Osteocyte (in vitro differentiated cells): ENCODE measurements at regions not wholly inside any gene's neighbourhood (a gene's known extent, or its start where the extent isn't known, plus 50 kb on each side); places are given as distances from the start of the nearest gene placed in this dataset.

Experiments
- DNase-seq: peaks from one replicate; pipeline ENCODE4 v3.0.0; 2021; ENCODE audit warnings: mixed read lengths; ENCODE audit not compliant: unreplicated experiment; ENCODE audit errors: extremely low spot score
- H3K27ac Mint-ChIP-seq: one replicate; pipeline ENCODE4 v1.8.0; 2021; ENCODE audit warnings: mild to moderate bottlenecking, mixed read lengths; ENCODE audit not compliant: unreplicated experiment
- H3K27me3 Mint-ChIP-seq: one replicate; pipeline ENCODE4 v1.8.0; 2021; ENCODE audit warnings: mixed read lengths; ENCODE audit not compliant: unreplicated experiment
- H3K36me3 Mint-ChIP-seq: one replicate; pipeline ENCODE4 v1.8.0; 2021; ENCODE audit warnings: mixed read lengths; ENCODE audit not compliant: unreplicated experiment
- H3K4me1 Mint-ChIP-seq: one replicate; pipeline ENCODE4 v1.8.0; 2021; ENCODE audit warnings: mixed read lengths; ENCODE audit not compliant: unreplicated experiment
- H3K4me3 Mint-ChIP-seq: one replicate; pipeline ENCODE4 v1.8.0; 2021; ENCODE audit warnings: mild to moderate bottlenecking, moderate library complexity, mixed read lengths; ENCODE audit not compliant: unreplicated experiment
- H3K9me3 Mint-ChIP-seq: one replicate; pipeline ENCODE4 v1.8.0; 2021; ENCODE audit warnings: mixed read lengths; ENCODE audit not compliant: unreplicated experiment
- TF ChIP-seq, protein P1 (sequence below): fragments of 200-600 bp; sonication (generic); IDR thresholded peaks from 2 replicates; pipeline ENCODE4 v1.5.0; 2021; ENCODE audit warnings: antibody characterized with exemption, mild to moderate bottlenecking, moderate library complexity

DNA sequence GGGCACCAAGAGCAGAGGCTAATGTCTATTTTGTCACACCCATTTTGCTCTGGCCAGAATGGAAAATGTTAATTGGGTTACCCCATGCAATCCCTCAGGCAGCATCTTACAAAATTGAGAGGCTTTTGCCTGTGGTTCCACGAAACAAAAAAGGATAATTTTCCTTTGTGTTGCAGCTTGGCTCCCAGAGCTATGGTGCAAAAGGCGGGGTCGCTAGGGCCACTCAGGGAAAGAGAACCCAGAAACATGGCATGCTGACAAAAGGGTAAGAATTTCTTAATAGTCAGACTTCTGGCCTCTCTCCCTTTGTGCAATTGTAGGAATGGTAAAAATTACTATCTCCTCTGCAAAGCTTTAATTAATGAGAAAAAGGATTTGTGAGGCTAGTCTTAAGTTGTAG lies 119.6 kb upstream of the BANK1 start:
- DNase-seq = no peak
- TF ChIP-seq, protein P1, sequence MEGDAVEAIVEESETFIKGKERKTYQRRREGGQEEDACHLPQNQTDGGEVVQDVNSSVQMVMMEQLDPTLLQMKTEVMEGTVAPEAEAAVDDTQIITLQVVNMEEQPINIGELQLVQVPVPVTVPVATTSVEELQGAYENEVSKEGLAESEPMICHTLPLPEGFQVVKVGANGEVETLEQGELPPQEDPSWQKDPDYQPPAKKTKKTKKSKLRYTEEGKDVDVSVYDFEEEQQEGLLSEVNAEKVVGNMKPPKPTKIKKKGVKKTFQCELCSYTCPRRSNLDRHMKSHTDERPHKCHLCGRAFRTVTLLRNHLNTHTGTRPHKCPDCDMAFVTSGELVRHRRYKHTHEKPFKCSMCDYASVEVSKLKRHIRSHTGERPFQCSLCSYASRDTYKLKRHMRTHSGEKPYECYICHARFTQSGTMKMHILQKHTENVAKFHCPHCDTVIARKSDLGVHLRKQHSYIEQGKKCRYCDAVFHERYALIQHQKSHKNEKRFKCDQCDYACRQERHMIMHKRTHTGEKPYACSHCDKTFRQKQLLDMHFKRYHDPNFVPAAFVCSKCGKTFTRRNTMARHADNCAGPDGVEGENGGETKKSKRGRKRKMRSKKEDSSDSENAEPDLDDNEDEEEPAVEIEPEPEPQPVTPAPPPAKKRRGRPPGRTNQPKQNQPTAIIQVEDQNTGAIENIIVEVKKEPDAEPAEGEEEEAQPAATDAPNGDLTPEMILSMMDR = no peak
- no peak overlapping the region for H3K27ac Mint-ChIP-seq
- H3K4me1 Mint-ChIP-seq = no peaks in the 10 kb centered on the region
- H3K9me3 Mint-ChIP-seq = no peaks in the 10 kb centered on the region
- no peaks in the 10 kb centered on the region for H3K36me3 Mint-ChIP-seq
- H3K4me3 Mint-ChIP-seq = no peak overlapping the region
- peaks cover 3% of the 10 kb centered on the region for H3K27me3 Mint-ChIP-seq

DNA sequence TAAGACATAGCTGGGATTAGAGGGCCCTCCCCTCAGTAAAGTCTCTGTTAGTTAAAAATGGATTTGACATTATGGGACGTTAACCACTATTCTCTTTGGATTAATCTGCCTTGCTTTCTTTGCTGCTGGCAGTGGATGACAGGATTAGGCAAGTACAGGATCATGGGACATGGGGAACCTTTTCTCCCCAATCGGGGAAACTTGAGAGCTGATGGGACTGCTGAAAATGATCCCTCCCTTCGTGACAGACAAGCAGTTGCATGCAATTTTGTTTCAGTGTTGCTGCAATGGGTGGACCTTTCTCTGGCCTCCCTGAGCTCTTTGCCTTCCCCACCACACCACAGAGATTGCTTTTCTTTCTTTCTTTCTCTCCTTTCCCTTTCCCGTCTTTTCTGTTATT lies 120.2 kb upstream of the BANK1 start:
- Mint-ChIP-seq H3K36me3 (no peaks in the 10 kb centered on the region), H3K27me3 (peaks cover 3% of the 10 kb centered on the region), H3K4me1 (no peaks in the 10 kb centered on the region), H3K4me3 (no peak overlapping the region), H3K27ac (no peak overlapping the region), H3K9me3 (no peaks in the 10 kb centered on the region)
- no peak for DNase-seq
- TF ChIP-seq, protein P1 = no peak

DNA sequence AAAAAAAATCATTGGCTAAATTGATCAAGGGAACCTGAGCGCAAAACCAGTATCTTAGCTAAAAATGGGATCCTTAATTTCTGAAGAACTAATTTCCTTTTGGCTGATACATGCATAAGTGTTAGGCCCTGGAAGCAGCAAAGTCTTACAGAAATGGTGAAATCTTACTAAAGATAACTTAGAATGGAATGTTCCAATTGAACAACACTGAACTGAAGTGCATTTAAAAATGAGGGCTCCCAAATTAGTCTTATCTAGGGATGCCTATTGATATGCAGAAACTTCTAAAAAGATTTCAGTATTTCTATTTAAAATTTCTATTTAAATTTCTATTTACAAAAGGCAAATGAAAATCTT lies 120.7 kb upstream of the BANK1 start:
- Mint-ChIP-seq H3K4me1 (no peaks in the 10 kb centered on the region), H3K36me3 (no peaks in the 10 kb centered on the region), H3K9me3 (no peaks in the 10 kb centered on the region), H3K27me3 (peaks cover 3% of the 10 kb centered on the region), H3K4me3 (no peak overlapping the region), H3K27ac (no peak overlapping the region)
- DNase-seq = no peak
- TF ChIP-seq, protein P1 = no peak

DNA sequence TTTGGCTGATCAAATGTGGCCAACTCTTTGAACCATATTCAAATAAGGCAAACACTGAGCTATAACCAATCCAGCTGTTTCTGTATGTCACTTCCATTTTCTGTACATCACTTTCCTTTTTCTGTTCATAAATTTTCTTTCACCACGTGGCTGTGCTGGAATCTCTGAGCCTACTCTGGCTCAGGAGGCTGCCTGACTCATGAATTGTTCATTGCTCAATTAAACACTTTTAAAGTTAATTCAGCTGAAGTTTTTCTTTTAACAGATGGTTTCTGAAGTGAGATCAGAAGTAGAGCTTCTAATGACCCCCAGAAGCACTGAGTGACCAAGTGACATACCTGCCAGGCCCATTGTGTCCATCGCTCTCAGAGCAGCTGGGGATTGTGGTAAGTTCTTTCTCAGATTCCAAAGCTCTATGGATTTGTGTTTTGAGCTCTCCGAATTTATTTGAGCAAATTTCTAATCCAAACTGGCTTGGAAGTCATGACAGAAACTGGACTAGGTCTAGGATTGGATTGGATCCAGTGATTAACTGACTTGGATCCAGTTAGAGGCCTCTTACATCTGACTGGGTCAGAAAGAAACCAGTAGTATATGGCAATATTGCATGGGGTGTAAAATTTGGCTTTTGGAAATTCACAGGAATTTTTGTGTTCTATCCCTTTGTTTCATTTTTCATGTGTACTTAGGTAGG lies 121.2 kb upstream of the BANK1 start:
- no peak overlapping the region for H3K4me3 Mint-ChIP-seq
- TF ChIP-seq, protein P1 = no peak
- no peaks in the 10 kb centered on the region for H3K36me3 Mint-ChIP-seq
- H3K4me1 Mint-ChIP-seq = no peaks in the 10 kb centered on the region
- DNase-seq = no peak
- H3K9me3 Mint-ChIP-seq = no peaks in the 10 kb centered on the region
- H3K27ac Mint-ChIP-seq = no peak overlapping the region
- peaks cover 3% of the 10 kb centered on the region for H3K27me3 Mint-ChIP-seq

DNA sequence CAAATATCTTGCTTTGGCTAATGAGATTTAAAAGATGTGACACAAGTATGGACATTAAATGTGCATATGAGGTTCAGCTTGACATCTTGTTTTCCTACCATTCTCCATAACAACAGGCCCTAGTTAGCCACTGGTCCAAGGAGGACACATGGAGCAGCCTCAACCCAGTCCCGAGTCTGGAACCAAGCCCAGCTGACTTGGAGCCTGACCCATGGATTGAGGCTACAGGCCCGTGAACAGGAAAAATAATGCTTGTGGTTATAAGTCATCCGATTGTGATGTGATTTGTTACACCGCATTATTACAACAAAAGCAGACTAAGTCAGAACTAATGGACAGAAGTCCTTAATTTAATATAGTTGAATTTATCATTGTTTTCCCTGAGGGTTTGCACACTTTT lies 123.2 kb upstream of the BANK1 start:
- H3K27me3 Mint-ChIP-seq = peaks cover 3% of the 10 kb centered on the region
- no peaks in the 10 kb centered on the region for H3K4me1 Mint-ChIP-seq
- no peak for DNase-seq
- H3K4me3 Mint-ChIP-seq = no peak overlapping the region
- no peak overlapping the region for H3K27ac Mint-ChIP-seq
- TF ChIP-seq, protein P1 = no peak
- no peaks in the 10 kb centered on the region for H3K36me3 Mint-ChIP-seq
- H3K9me3 Mint-ChIP-seq = no peaks in the 10 kb centered on the region
